NB4 (cell line): ENCODE measurements at regions not wholly inside any gene's neighbourhood (a gene's known extent, or its start where the extent isn't known, plus 50 kb on each side); places are given as distances from the start of the nearest gene placed in this dataset.

Experiments used
- MYC ChIP-seq: IDR thresholded peaks from 2 replicates; pipeline ENCODE4 v1.6.1; 2011; ENCODE audit warnings: low read depth, low read length
- POLR2A ChIP-seq: IDR thresholded peaks from 2 replicates; pipeline ENCODE4 v1.6.1; 2011; ENCODE audit warnings: mild to moderate bottlenecking; ENCODE audit not compliant: insufficient read length; ENCODE audit errors: extremely low read depth
- TF ChIP-seq, protein P1 (sequence below): IDR thresholded peaks from one replicate; pipeline ENCODE4 v1.5.1; 2012; ENCODE audit warnings: low read depth, low read length

DNA sequence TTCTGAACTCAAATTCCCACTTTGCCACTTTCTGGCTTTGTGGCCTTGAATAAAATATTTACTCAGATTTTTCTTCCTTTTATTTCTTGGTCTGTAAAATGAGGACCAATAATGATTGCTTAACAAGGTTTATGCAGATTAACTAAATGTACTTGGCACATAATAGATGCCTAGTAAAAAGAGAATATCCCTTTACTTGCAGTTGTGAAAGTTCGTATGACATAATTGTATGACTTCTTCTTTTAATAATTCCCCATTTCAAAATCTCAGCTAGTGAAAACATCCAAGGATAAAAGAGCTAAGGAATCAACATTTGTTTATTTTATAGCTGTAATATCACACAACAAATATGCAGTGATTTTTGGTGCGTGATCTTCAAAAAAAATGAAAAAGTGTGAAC lies 215.6 kb upstream of the ATP2B1 start:
- TF ChIP-seq, protein P1, sequence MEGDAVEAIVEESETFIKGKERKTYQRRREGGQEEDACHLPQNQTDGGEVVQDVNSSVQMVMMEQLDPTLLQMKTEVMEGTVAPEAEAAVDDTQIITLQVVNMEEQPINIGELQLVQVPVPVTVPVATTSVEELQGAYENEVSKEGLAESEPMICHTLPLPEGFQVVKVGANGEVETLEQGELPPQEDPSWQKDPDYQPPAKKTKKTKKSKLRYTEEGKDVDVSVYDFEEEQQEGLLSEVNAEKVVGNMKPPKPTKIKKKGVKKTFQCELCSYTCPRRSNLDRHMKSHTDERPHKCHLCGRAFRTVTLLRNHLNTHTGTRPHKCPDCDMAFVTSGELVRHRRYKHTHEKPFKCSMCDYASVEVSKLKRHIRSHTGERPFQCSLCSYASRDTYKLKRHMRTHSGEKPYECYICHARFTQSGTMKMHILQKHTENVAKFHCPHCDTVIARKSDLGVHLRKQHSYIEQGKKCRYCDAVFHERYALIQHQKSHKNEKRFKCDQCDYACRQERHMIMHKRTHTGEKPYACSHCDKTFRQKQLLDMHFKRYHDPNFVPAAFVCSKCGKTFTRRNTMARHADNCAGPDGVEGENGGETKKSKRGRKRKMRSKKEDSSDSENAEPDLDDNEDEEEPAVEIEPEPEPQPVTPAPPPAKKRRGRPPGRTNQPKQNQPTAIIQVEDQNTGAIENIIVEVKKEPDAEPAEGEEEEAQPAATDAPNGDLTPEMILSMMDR = no peak
- TF ChIP-seq POLR2A = no peak
- no peak for TF ChIP-seq MYC
